Endothelial cell of umbilical vein (primary cell): ENCODE measurements at regions not wholly inside any gene's neighbourhood (a gene's known extent, or its start where the extent isn't known, plus 50 kb on each side); places are given as distances from the start of the nearest gene placed in this dataset.

Experiments
- BruUV-seq: library from RNA; stranded (reverse); fragments of 400-500 nt; replicated peaks from 2 replicates; lab custom pipeline; 2021; lab: Mats Ljungman, UMichigan
- CTCF ChIA-PET: fragments of 300-600, 350-600 bp; sonication (Branson Sonifier 250); formaldehyde crosslinking; loops from one replicate; lab custom pipeline; 2021; ENCODE audit warnings: antibody characterized with exemption, inconsistent platforms; lab: Charles Lee
- POLR2A ChIA-PET: fragments of 300-600, 350-600 bp; sonication (Branson Sonifier 250); formaldehyde crosslinking; loops from one replicate; lab custom pipeline; 2021; ENCODE audit warnings: antibody characterized with exemption, inconsistent platforms; lab: Charles Lee
- DNase-seq: peaks from one replicate; pipeline ENCODE4 v3.0.0-alpha.2; 2011; ENCODE audit warnings: low read depth, low spot score
- FAIRE-seq: peaks from 2 replicates; lab custom pipeline; 2011; peaks lifted over from hg19 to GRCh38; lab: Jason Lieb, UNC
- H2AFZ ChIP-seq: 2 replicates; pipeline ENCODE4 v1.6.0; 2012; ENCODE audit warnings: low read depth, low read length, control low read depth, inconsistent platforms
- H3K27ac ChIP-seq: 2 replicates; pipeline ENCODE4 v1.5.1; 2011; ENCODE audit warnings: low read depth, mild to moderate bottlenecking, control low read depth, low read length, moderate library complexity; ENCODE audit not compliant: insufficient read depth
- H3K27me3 ChIP-seq, 2 experiments: 2 replicates each; pipeline versions ENCODE4 v1.6.0 to v1.6.1; 2011; ENCODE audit warnings: low read length in 2 of 2, mixed read lengths in 1 of 2; ENCODE audit not compliant: control insufficient read depth in 2 of 2, insufficient read depth in 2 of 2
- H3K36me3 ChIP-seq, 2 experiments: 2 replicates in 1 of 2; 3 replicates in 1 of 2; pipeline ENCODE4 v1.5.1; 2011; ENCODE audit warnings: low read length in 2 of 2, mild to moderate bottlenecking in 1 of 2, moderate library complexity in 1 of 2; ENCODE audit not compliant: control insufficient read depth in 2 of 2, insufficient read depth in 2 of 2; ENCODE audit errors: extremely low read depth in 1 of 2
- H3K4me1 ChIP-seq: 3 replicates; pipeline ENCODE4 v1.5.1; 2011; ENCODE audit warnings: mild to moderate bottlenecking, low read length; ENCODE audit not compliant: control insufficient read depth, insufficient read depth; ENCODE audit errors: extremely low read depth
- H3K4me2 ChIP-seq: 2 replicates; pipeline ENCODE4 v1.6.1; 2011; ENCODE audit warnings: low read length, control low read depth, mixed read lengths; ENCODE audit not compliant: insufficient read depth
- H3K4me3 ChIP-seq, 3 experiments: fragments of 200-600 bp in 1 of 3; sonication (generic), shearing (Covaris generic) in 1 of 3; replicated peaks in 1 of 3; 2 replicates each; pipeline ENCODE4 v1.5.1; 2011 to 2016; ENCODE audit warnings: control low read depth in 3 of 3, low read length in 3 of 3, mild to moderate bottlenecking in 2 of 3, inconsistent platforms in 1 of 3, low read depth in 1 of 3, moderate library complexity in 1 of 3; ENCODE audit not compliant: insufficient read depth in 1 of 3
- H3K79me2 ChIP-seq: 2 replicates; pipeline ENCODE4 v1.6.0; 2012; ENCODE audit warnings: low read length, inconsistent platforms; ENCODE audit not compliant: control insufficient read depth, insufficient read depth
- H3K9ac ChIP-seq: replicated peaks from 2 replicates; pipeline ENCODE3; 2011; ENCODE audit warnings: low read length, control low read depth; ENCODE audit not compliant: insufficient read depth; ENCODE audit errors: extremely low read depth
- H3K9me1 ChIP-seq: replicated peaks from 3 replicates; pipeline ENCODE4 v1.6.0; 2011; ENCODE audit warnings: mild to moderate bottlenecking, low read length; ENCODE audit not compliant: control insufficient read depth, insufficient read depth; ENCODE audit errors: extremely low read depth
- H3K9me3 ChIP-seq: replicated peaks from 2 replicates; pipeline ENCODE4 v1.5.1; 2012; ENCODE audit warnings: low read length, inconsistent platforms; ENCODE audit not compliant: control insufficient read depth, insufficient read depth
- H4K20me1 ChIP-seq: replicated peaks from 2 replicates; pipeline ENCODE3; 2011; ENCODE audit warnings: mild to moderate bottlenecking, low read length; ENCODE audit not compliant: control insufficient read depth, insufficient read depth; ENCODE audit errors: extremely low read depth
- CTCF ChIP-seq, 2 donors: IDR thresholded peaks; 1 replicate in 1 of 2; 2 replicates in 1 of 2; pipeline ENCODE4 v1.5.1; 2011; ENCODE audit warnings: low read length in 2 of 2, mild to moderate bottlenecking in 2 of 2, moderate library complexity in 2 of 2, control low read depth in 1 of 2, inconsistent platforms in 1 of 2, low read depth in 1 of 2; ENCODE audit not compliant: insufficient read depth in 1 of 2; ENCODE audit errors: extremely low read depth in 1 of 2
- EZH2 ChIP-seq: IDR thresholded peaks from 2 replicates; pipeline ENCODE4 v1.6.1; 2012; ENCODE audit warnings: borderline replicate concordance, low read depth, mild to moderate bottlenecking, moderate library complexity, low read length, inconsistent platforms; ENCODE audit not compliant: severe bottlenecking
- FOS ChIP-seq: IDR thresholded peaks from 2 replicates; pipeline ENCODE4 v1.6.1; 2011; ENCODE audit warnings: mild to moderate bottlenecking, low read length, moderate library complexity, borderline replicate concordance; ENCODE audit not compliant: insufficient read depth
- GATA2 ChIP-seq: IDR thresholded peaks from 2 replicates; pipeline ENCODE4 v1.7.0; 2011; ENCODE audit warnings: low read depth, mild to moderate bottlenecking, moderate library complexity, mixed read lengths, low read length; ENCODE audit not compliant: insufficient read length, insufficient read depth
- JUN ChIP-seq: IDR thresholded peaks from 2 replicates; pipeline ENCODE4 v1.6.1; 2011; ENCODE audit warnings: borderline replicate concordance, low read depth; ENCODE audit not compliant: insufficient read length, insufficient read depth
- MYC ChIP-seq: IDR thresholded peaks from one replicate; pipeline ENCODE4 v1.6.1; 2011; ENCODE audit warnings: mild to moderate bottlenecking, low read depth, low read length
- POLR2A ChIP-seq: IDR thresholded peaks from 2 replicates; pipeline ENCODE4 v1.6.1; 2012; ENCODE audit warnings: low read depth, mild to moderate bottlenecking, control low read depth, low read length
- POLR2AphosphoS5 ChIP-seq: IDR thresholded peaks from 2 replicates; pipeline ENCODE4 v1.6.1; 2012; ENCODE audit warnings: low read depth, mild to moderate bottlenecking, control low read depth, low read length, moderate library complexity; ENCODE audit not compliant: insufficient read depth
- dilution Hi-C: fragments of 300-500 bp; cut with MboI; formaldehyde crosslinking; loops from one replicate; pipeline ENCODE4 v1.15.0; 2019; ENCODE audit warnings: low sequenced_read_pairs; ENCODE audit not compliant: extremely low pct_ligation_motif_present
- intact Hi-C: fragments of 100-400 bp; cut with micrococcal nuclease; formaldehyde crosslinking; loops from one replicate; pipeline ENCODE4 v1.10.0; 2022
- TF ChIP-seq, protein P1 (sequence below): IDR thresholded peaks from 2 replicates; pipeline ENCODE4 v1.6.1; 2011; ENCODE audit not compliant: insufficient read depth, insufficient read length

- POLR2A ChIA-PET: no interaction called here
- no TSS peak for BruUV-seq
- intact Hi-C loops (no loop called here), dilution Hi-C loops (no loop called here)
- H2AFZ ChIP-seq: no peak overlapping the region
- CTCF ChIA-PET: no interaction called here
- no peaks in the 10 kb centered on the region for H3K79me2 ChIP-seq
- H3K4me3 ChIP-seq: no peak overlapping the region
- no peaks in the 10 kb centered on the region for H3K9me1 ChIP-seq
- no peaks in the 10 kb centered on the region for H4K20me1 ChIP-seq
- H3K27ac ChIP-seq: no peak overlapping the region
- FAIRE-seq: no peak
- H3K9ac ChIP-seq: no peak overlapping the region
- no peaks in the 10 kb centered on the region for H3K36me3 ChIP-seq
- TF ChIP-seq POLR2AphosphoS5: no peak
- TF ChIP-seq EZH2: no peak
- TF ChIP-seq MYC: no peak
- TF ChIP-seq POLR2A: no peak
- TF ChIP-seq CTCF (IDR thresholded peaks at IDR 0.05; ENCODE audit: extremely low read depth in 1 of 2, insufficient read depth in 1 of 2, low read depth in 1 of 2, low read length in 2 of 2): no peak
- no peak for TF ChIP-seq FOS
- TF ChIP-seq JUN: no peak
- TF ChIP-seq GATA2: no peak
- TF ChIP-seq, protein P1, sequence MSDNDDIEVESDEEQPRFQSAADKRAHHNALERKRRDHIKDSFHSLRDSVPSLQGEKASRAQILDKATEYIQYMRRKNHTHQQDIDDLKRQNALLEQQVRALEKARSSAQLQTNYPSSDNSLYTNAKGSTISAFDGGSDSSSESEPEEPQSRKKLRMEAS: no peak
- no peak overlapping the region for H3K4me2 ChIP-seq
- no peak for DNase-seq
- peaks cover 2 to 4% of the 10 kb centered on the region in 2 experiments for H3K27me3 ChIP-seq
- H3K9me3 ChIP-seq: no peaks in the 10 kb centered on the region
- H3K4me1 ChIP-seq: no peaks in the 10 kb centered on the region
These were observed 517.2 kb upstream of the NR5A2 start for GRCh38 chr1:199510314-199510713.
